OCI-LY7 (cell line): ENCODE measurements at regions not wholly inside any gene's neighbourhood (a gene's known extent, or its start where the extent isn't known, plus 50 kb on each side); places are given as distances from the start of the nearest gene placed in this dataset.

Experiments used
- BruUV-seq: library from RNA; stranded (reverse); fragments of 400-500 nt; replicated peaks from 2 replicates; lab custom pipeline; 2021; lab: Mats Ljungman, UMichigan
- CTCF ChIA-PET: fragments of 300-600 bp; sonication (Branson Sonifier 250); formaldehyde crosslinking; loops from one replicate; lab custom pipeline; 2022; ENCODE audit warnings: antibody characterized with exemption; ENCODE audit not compliant: unreplicated experiment; lab: Charles Lee
- POLR2A ChIA-PET: fragments of 300-600 bp; sonication (Branson Sonifier 250); formaldehyde crosslinking; loops from one replicate; lab custom pipeline; 2022; ENCODE audit warnings: antibody characterized with exemption; lab: Charles Lee
- DNase-seq: peaks from one replicate; pipeline ENCODE4 v3.0.0-alpha.2; 2015; ENCODE audit warnings: low spot score
- H2AFZ ChIP-seq: fragments of 200-600 bp; sonication (generic), shearing (Covaris generic); 2 replicates; pipeline ENCODE4 v1.6.1; 2014; ENCODE audit warnings: mild to moderate bottlenecking, antibody characterized with exemption, low read length, moderate library complexity
- H3K27ac ChIP-seq: fragments of 200-600 bp; sonication (generic); 2 replicates; pipeline ENCODE4 v1.5.1; 2014; ENCODE audit warnings: mixed run types, low read depth, mild to moderate bottlenecking, moderate library complexity, low read length, inconsistent platforms; ENCODE audit not compliant: poor library complexity, severe bottlenecking
- H3K36me3 ChIP-seq: fragments of 200-600 bp; sonication (generic); 2 replicates; pipeline ENCODE4 v1.6.1; 2014; ENCODE audit warnings: mild to moderate bottlenecking, antibody characterized with exemption, low read length, moderate library complexity, mixed read lengths; ENCODE audit not compliant: insufficient read depth
- H3K4me1 ChIP-seq: fragments of 200-600 bp; sonication (generic); 2 replicates; pipeline ENCODE4 v1.5.1; 2014; ENCODE audit warnings: mild to moderate bottlenecking, low read length; ENCODE audit not compliant: insufficient read depth, poor library complexity, severe bottlenecking
- H3K4me2 ChIP-seq: fragments of 200-600 bp; sonication (generic); 2 replicates; pipeline ENCODE4 v1.6.1; 2014; ENCODE audit warnings: mild to moderate bottlenecking, low read length
- H3K4me3 ChIP-seq: fragments of 200-600 bp; sonication (generic); 2 replicates; pipeline ENCODE4 v1.5.1; 2014; ENCODE audit warnings: mild to moderate bottlenecking, low read depth, low read length; ENCODE audit not compliant: poor library complexity, severe bottlenecking
- H3K79me2 ChIP-seq: fragments of 200-600 bp; sonication (generic); 2 replicates; pipeline ENCODE4 v1.6.1; 2016; ENCODE audit warnings: low read depth, mild to moderate bottlenecking, low read length, moderate library complexity, mixed read lengths; ENCODE audit not compliant: insufficient read depth
- H3K9me2 ChIP-seq: fragments of 200-600 bp; sonication (generic); 2 replicates; pipeline ENCODE4 v1.6.1; 2016; ENCODE audit warnings: mild to moderate bottlenecking, low read length, mixed read lengths; ENCODE audit not compliant: insufficient read depth
- H3K9me3 ChIP-seq: fragments of 200-600 bp; sonication (generic); 2 replicates; pipeline ENCODE4 v1.6.1; 2014; ENCODE audit warnings: mild to moderate bottlenecking, mixed run types, low read length, mixed read lengths
- H4K20me1 ChIP-seq: fragments of 200-600 bp; sonication (generic); 2 replicates; pipeline ENCODE4 v1.6.1; 2014; ENCODE audit warnings: mild to moderate bottlenecking, antibody characterized with exemption, low read length, moderate library complexity, mixed read lengths; ENCODE audit not compliant: insufficient read depth
- CTCF ChIP-seq: fragments of 200-600 bp; sonication (generic); conservative IDR thresholded peaks from 2 replicates; pipeline ENCODE4 v1.5.1; 2014; ENCODE audit warnings: mild to moderate bottlenecking, antibody characterized with exemption, low read length, moderate library complexity, mixed read lengths
- EZH2phosphoT487 ChIP-seq: fragments of 200-600 bp; sonication (generic); IDR thresholded peaks from 2 replicates; pipeline ENCODE4 v1.6.1; 2018; ENCODE audit warnings: low read depth, borderline replicate concordance, mild to moderate bottlenecking, mixed run types, antibody characterized with exemption, low read length, moderate library complexity, mixed read lengths
- intact Hi-C: fragments of 100-400 bp; cut with micrococcal nuclease; formaldehyde crosslinking; loops from one replicate; pipeline ENCODE4 v1.10.0; 2022; ENCODE audit not compliant: unreplicated experiment

- Histone ChIP-seq H3K79me2 (no peaks in the 10 kb centered on the region), H2AFZ (no peak overlapping the region), H3K9me2 (no peaks in the 10 kb centered on the region), H3K9me3 (no peaks in the 10 kb centered on the region), H3K36me3 (no peaks in the 10 kb centered on the region), H3K4me2 (no peak overlapping the region), H4K20me1 (no peaks in the 10 kb centered on the region), H3K4me3 (no peak overlapping the region), H3K27ac (no peak overlapping the region), H3K4me1 (no peaks in the 10 kb centered on the region)
- TF ChIP-seq EZH2phosphoT487 (no peak), CTCF (no peak)
- CTCF ChIA-PET, result no interaction called here
- intact Hi-C loops, result no loop called here
- BruUV-seq, result no TSS peak
- POLR2A ChIA-PET, result no interaction called here
- DNase-seq, result no peak
Measured at GRCh38 chrX:57848857-57849256, 61.4 kb downstream of the ZXDA start.

- Histone ChIP-seq H4K20me1 (no peaks in the 10 kb centered on the region), H3K36me3 (no peaks in the 10 kb centered on the region), H3K9me2 (no peaks in the 10 kb centered on the region), H3K4me3 (no peak overlapping the region), H3K4me1 (no peaks in the 10 kb centered on the region), H3K4me2 (no peak overlapping the region), H3K79me2 (no peaks in the 10 kb centered on the region), H3K27ac (no peak overlapping the region), H2AFZ (no peak overlapping the region), H3K9me3 (no peaks in the 10 kb centered on the region)
- TF ChIP-seq EZH2phosphoT487, result no peak
- no peak for TF ChIP-seq CTCF
- ChIA-PET CTCF (no interaction called here), POLR2A (interaction anchor here (0.6 kb wide), 1 partner anchor 115 kb away, joined by 6 read pairs; no protein-coding TSS in a partner anchor)
- no TSS peak for BruUV-seq
- no peak for DNase-seq
- intact Hi-C loops, result loop anchor here (1.0 to 10.0 kb wide), 3 partner anchors 106 to 248 kb away; no protein-coding TSS in a partner anchor
Measured at GRCh38 chrX:57822818-57823217, 87.4 kb downstream of the ZXDA start.

GRCh38 chrX:57822398-57822797, 87.9 kb downstream of the ZXDA start:
- Histone ChIP-seq H3K4me3 (no peak overlapping the region), H3K4me2 (no peak overlapping the region), H3K4me1 (no peaks in the 10 kb centered on the region), H3K36me3 (no peaks in the 10 kb centered on the region), H3K9me3 (no peaks in the 10 kb centered on the region), H3K79me2 (no peaks in the 10 kb centered on the region), H3K27ac (no peak overlapping the region), H4K20me1 (no peaks in the 10 kb centered on the region), H2AFZ (no peak overlapping the region), H3K9me2 (no peaks in the 10 kb centered on the region)
- no peak for DNase-seq
- ChIA-PET POLR2A (interaction anchor here (0.6 kb wide), 1 partner anchor 115 kb away, joined by 6 read pairs; no protein-coding TSS in a partner anchor), CTCF (no interaction called here)
- no peak for TF ChIP-seq CTCF
- no peak for TF ChIP-seq EZH2phosphoT487
- no TSS peak for BruUV-seq
- intact Hi-C loops, result loop anchor here (1.0 to 10.0 kb wide), 3 partner anchors 106 to 248 kb away; no protein-coding TSS in a partner anchor
